CD4-positive, alpha-beta memory T cell (primary cell): ENCODE measurements at regions not wholly inside any gene's neighbourhood (a gene's known extent, or its start where the extent isn't known, plus 50 kb on each side); places are given as distances from the start of the nearest gene placed in this dataset.

Experiments
- CTCF ChIA-PET: fragments of 350-600 bp; sonication (Branson Sonifier 250); formaldehyde crosslinking; loops from one replicate; lab custom pipeline; 2021; ENCODE audit warnings: inconsistent platforms; ENCODE audit not compliant: partially characterized antibody; lab: Charles Lee
- POLR2A ChIA-PET: fragments of 350-600 bp; sonication (Branson Sonifier 250); formaldehyde crosslinking; loops from one replicate; lab custom pipeline; 2021; ENCODE audit not compliant: partially characterized antibody; lab: Charles Lee
- DNase-seq, 5 donors: peaks; one replicate each; pipeline versions ENCODE4 v3.0.0 to v3.0.0-alpha.2; 2020 to 2022; ENCODE audit warnings: mixed read lengths in 1 of 5
- H3K27ac ChIP-seq: one replicate; pipeline ENCODE4 v1.7.0; 2013; ENCODE audit warnings: low read depth, low read length
- H3K27me3 ChIP-seq: 2 replicates; pipeline ENCODE4 v1.7.0; 2013; ENCODE audit warnings: mild to moderate bottlenecking, low read length, moderate library complexity; ENCODE audit not compliant: insufficient read depth
- H3K36me3 ChIP-seq: 2 replicates; pipeline ENCODE4 v1.7.0; 2013; ENCODE audit warnings: mild to moderate bottlenecking, low read length, moderate library complexity; ENCODE audit not compliant: insufficient read depth
- H3K4me1 ChIP-seq: 2 replicates; pipeline ENCODE4 v1.7.0; 2013; ENCODE audit warnings: mild to moderate bottlenecking, low read length, moderate library complexity; ENCODE audit not compliant: insufficient read depth
- H3K4me3 ChIP-seq, 2 donors: one replicate each; pipeline ENCODE4 v1.7.0; 2013; ENCODE audit warnings: low read length in 2 of 2, mild to moderate bottlenecking in 1 of 2
- H3K9me3 ChIP-seq, 2 donors: one replicate each; pipeline ENCODE4 v1.7.0; 2013; ENCODE audit warnings: low read length in 2 of 2, control low read depth in 1 of 2; ENCODE audit not compliant: control insufficient read depth in 1 of 2
- H3K27ac Mint-ChIP-seq, 7 donors: one replicate each; pipeline ENCODE4 v1.8.0; 2020 to 2021; ENCODE audit warnings: mixed read lengths in 7 of 7, mild to moderate bottlenecking in 6 of 7, inconsistent platforms in 3 of 7, moderate library complexity in 3 of 7
- H3K27me3 Mint-ChIP-seq, 2 donors: one replicate each; pipeline ENCODE4 v1.8.0; 2020 to 2021; ENCODE audit warnings: mixed read lengths in 2 of 2
- H3K36me3 Mint-ChIP-seq, 2 donors: one replicate each; pipeline ENCODE4 v1.8.0; 2020 to 2021; ENCODE audit warnings: mixed read lengths in 2 of 2, inconsistent platforms in 1 of 2, mild to moderate bottlenecking in 1 of 2
- H3K4me1 Mint-ChIP-seq, 4 donors: one replicate each; pipeline ENCODE4 v1.8.0; 2020 to 2021; ENCODE audit warnings: mixed read lengths in 4 of 4, mild to moderate bottlenecking in 1 of 4
- H3K4me3 Mint-ChIP-seq, 8 donors: one replicate each; pipeline ENCODE4 v1.8.0; 2020 to 2021; ENCODE audit warnings: mixed read lengths in 8 of 8, mild to moderate bottlenecking in 7 of 8, moderate library complexity in 6 of 8, inconsistent platforms in 3 of 8
- H3K9me3 Mint-ChIP-seq, 8 donors: one replicate each; pipeline ENCODE4 v1.8.0; 2020 to 2021; ENCODE audit warnings: mixed read lengths in 8 of 8, mild to moderate bottlenecking in 5 of 8, inconsistent platforms in 3 of 8, moderate library complexity in 1 of 8
- intact Hi-C: fragments of 100-400 bp; cut with micrococcal nuclease; formaldehyde crosslinking; loops from one replicate; pipeline ENCODE4 v1.15.1; 2023

GRCh38 chr15:39290711-39291435 is 290.0 kb upstream of the THBS1 start:
- Histone ChIP-seq H3K27me3 (peaks cover 4% of the 10 kb centered on the region), H3K27ac (no peak overlapping the region), H3K9me3 (no peaks in the 10 kb centered on the region), H3K4me1 (no peaks in the 10 kb centered on the region), H3K36me3 (no peaks in the 10 kb centered on the region), H3K4me3 (no peak overlapping the region)
- intact Hi-C loops, result no loop called here
- ChIA-PET CTCF (no interaction called here), POLR2A (no interaction called here)
- DNase-seq, result no peak
- H3K4me3 Mint-ChIP-seq, result no peak overlapping the region
- no peak overlapping the region for H3K27ac Mint-ChIP-seq
- H3K27me3 Mint-ChIP-seq, result peaks cover 15 to 24% of the 10 kb centered on the region in 2 donors
- peaks cover under 1 to 12% (median 5%) of the 10 kb centered on the region in 8 donors for H3K9me3 Mint-ChIP-seq
- no peaks in the 10 kb centered on the region for H3K36me3 Mint-ChIP-seq
- no peaks in the 10 kb centered on the region for H3K4me1 Mint-ChIP-seq

DNA sequence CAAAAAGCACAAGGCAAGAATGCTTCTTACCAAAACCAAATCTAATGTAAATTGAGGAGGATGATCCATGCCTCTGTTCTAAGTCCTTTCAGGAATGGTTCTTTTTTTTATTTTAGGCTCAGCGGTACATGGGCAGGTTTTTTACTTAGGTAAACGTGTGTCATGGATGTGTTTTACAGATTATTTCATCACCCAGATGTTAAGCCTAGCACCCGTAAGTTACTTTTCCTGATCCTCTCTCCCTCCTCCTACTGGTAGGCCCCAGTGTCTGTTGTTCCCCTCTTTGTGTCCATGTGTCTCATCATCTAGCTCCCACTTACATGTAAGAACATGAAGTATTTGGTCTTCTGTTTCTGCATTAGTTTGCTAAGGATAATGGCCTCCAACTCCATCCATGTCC is 289.2 kb upstream of the THBS1 start:
- H3K9me3 Mint-ChIP-seq, result peaks cover 2 to 12% (median 6%) of the 10 kb centered on the region in 8 donors

GRCh38 chr15:39296955-39297354 is 283.9 kb upstream of the THBS1 start:
- Histone ChIP-seq H3K9me3 (no peaks in the 10 kb centered on the region), H3K27ac (no peak overlapping the region), H3K4me1 (no peaks in the 10 kb centered on the region), H3K27me3 (peaks cover 4% of the 10 kb centered on the region), H3K36me3 (no peaks in the 10 kb centered on the region), H3K4me3 (no peak overlapping the region)
- CTCF ChIA-PET, result no interaction called here
- POLR2A ChIA-PET, result no interaction called here
- Mint-ChIP-seq H3K4me3 (no peak overlapping the region), H3K27ac (no peak overlapping the region), H3K4me1 (no peaks in the 10 kb centered on the region), H3K36me3 (no peaks in the 10 kb centered on the region), H3K9me3 (peaks cover 0 to 12% (median 5%) of the 10 kb centered on the region in 8 donors), H3K27me3 (peaks cover 17 to 23% of the 10 kb centered on the region in 2 donors)
- no peak for DNase-seq
- intact Hi-C loops, result no loop called here

More for the DNA sequence above, 289.2 kb upstream of the THBS1 start:
- Mint-ChIP-seq H3K36me3 (no peaks in the 10 kb centered on the region), H3K27me3 (peaks cover 12 to 23% of the 10 kb centered on the region in 2 donors), H3K27ac (no peak overlapping the region), H3K4me1 (no peaks in the 10 kb centered on the region), H3K4me3 (no peak overlapping the region)
- Histone ChIP-seq H3K4me3 (no peak overlapping the region), H3K27me3 (peaks cover 4% of the 10 kb centered on the region), H3K4me1 (no peaks in the 10 kb centered on the region), H3K9me3 (no peaks in the 10 kb centered on the region), H3K27ac (no peak overlapping the region), H3K36me3 (no peaks in the 10 kb centered on the region)
- ChIA-PET CTCF (no interaction called here), POLR2A (no interaction called here)
- DNase-seq, result no peak
- intact Hi-C loops, result no loop called here

- Histone ChIP-seq H3K9me3 (no peaks in the 10 kb centered on the region), H3K27me3 (peaks cover 4% of the 10 kb centered on the region)
Measured at GRCh38 chr15:39298271-39298962, 282.5 kb upstream of the THBS1 start.

GRCh38 chr15:39299486-39300267 is 281.2 kb upstream of the THBS1 start:
- intact Hi-C loops, result no loop called here
- no peak for DNase-seq
- Mint-ChIP-seq H3K36me3 (no peaks in the 10 kb centered on the region), H3K4me1 (no peaks in the 10 kb centered on the region), H3K4me3 (no peak overlapping the region), H3K27ac (no peak overlapping the region), H3K27me3 (peaks cover 14 to 23% of the 10 kb centered on the region in 2 donors), H3K9me3 (peaks cover 0 to 2% (median 0%) of the 10 kb centered on the region in 8 donors)
- no peak overlapping the region for H3K4me3 ChIP-seq
- CTCF ChIA-PET, result no interaction called here
- POLR2A ChIA-PET, result no interaction called here
- H3K27ac ChIP-seq, result no peak overlapping the region
- no peaks in the 10 kb centered on the region for H3K4me1 ChIP-seq
- H3K27me3 ChIP-seq, result no peaks in the 10 kb centered on the region
- H3K9me3 ChIP-seq, result no peaks in the 10 kb centered on the region
- no peaks in the 10 kb centered on the region for H3K36me3 ChIP-seq

More at GRCh38 chr15:39298271-39298962, 282.5 kb upstream of the THBS1 start:
- no peak for DNase-seq
- no peak overlapping the region for H3K4me3 ChIP-seq
- intact Hi-C loops, result no loop called here
- Mint-ChIP-seq H3K27me3 (peaks cover 22% of the 10 kb centered on the region in 2 donors), H3K4me1 (no peaks in the 10 kb centered on the region), H3K36me3 (no peaks in the 10 kb centered on the region), H3K27ac (no peak overlapping the region), H3K4me3 (no peak overlapping the region), H3K9me3 (peaks cover 0 to 5% (median 2%) of the 10 kb centered on the region in 8 donors)
- ChIA-PET CTCF (no interaction called here), POLR2A (no interaction called here)
- no peak overlapping the region for H3K27ac ChIP-seq
- no peaks in the 10 kb centered on the region for H3K36me3 ChIP-seq
- no peaks in the 10 kb centered on the region for H3K4me1 ChIP-seq

GRCh38 chr15:39300451-39301153 is 280.3 kb upstream of the THBS1 start:
- Mint-ChIP-seq H3K4me3 (no peak overlapping the region), H3K9me3 (peaks cover 0 to 2% (median 0%) of the 10 kb centered on the region in 8 donors), H3K36me3 (no peaks in the 10 kb centered on the region), H3K4me1 (no peaks in the 10 kb centered on the region), H3K27ac (no peak overlapping the region), H3K27me3 (peaks cover 14 to 23% of the 10 kb centered on the region in 2 donors)
- H3K9me3 ChIP-seq, result no peaks in the 10 kb centered on the region
- no peaks in the 10 kb centered on the region for H3K4me1 ChIP-seq
- intact Hi-C loops, result no loop called here
- CTCF ChIA-PET, result no interaction called here
- no peak overlapping the region for H3K27ac ChIP-seq
- no peaks in the 10 kb centered on the region for H3K36me3 ChIP-seq
- H3K4me3 ChIP-seq, result no peak overlapping the region
- POLR2A ChIA-PET, result no interaction called here
- no peaks in the 10 kb centered on the region for H3K27me3 ChIP-seq
- no peak for DNase-seq
